ENCODE measurements at regions not wholly inside any gene's neighbourhood (a gene's known extent, or its start where the extent isn't known, plus 50 kb on each side); places are given as distances from the start of the nearest gene placed in this dataset.

DNA sequence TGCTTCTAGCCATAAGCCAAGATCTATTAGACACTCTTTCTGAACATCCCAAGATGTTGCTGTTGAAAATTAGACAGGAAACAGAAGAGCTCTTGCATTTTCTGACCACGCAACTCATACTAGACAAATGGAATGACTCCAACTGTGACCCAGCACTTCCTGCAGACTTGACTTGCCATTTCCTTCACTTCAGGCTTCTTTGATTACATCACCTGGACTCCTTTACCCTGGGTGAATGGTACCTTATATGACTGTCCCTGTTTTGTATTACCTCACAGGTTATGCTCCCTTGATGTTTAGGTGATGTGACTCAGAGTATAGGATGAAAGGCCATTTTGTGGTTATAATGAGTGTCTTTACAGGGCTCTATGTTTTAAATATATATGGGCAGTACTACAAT, 236.1 kb downstream of the BMP2 start:
- Histone ChIP-seq H3K36me3 (ENCODE audit: insufficient read depth, low read length) (no peaks in the 10 kb centered on the region), H3K9ac (ENCODE audit: low read depth, low read length) (no peak overlapping the region), H3K4me1 (ENCODE audit: insufficient read depth, low read length) (no peaks in the 10 kb centered on the region), H3K9me3 (ENCODE audit: control insufficient read depth, insufficient read depth, low read length) (no peaks in the 10 kb centered on the region)

DNA sequence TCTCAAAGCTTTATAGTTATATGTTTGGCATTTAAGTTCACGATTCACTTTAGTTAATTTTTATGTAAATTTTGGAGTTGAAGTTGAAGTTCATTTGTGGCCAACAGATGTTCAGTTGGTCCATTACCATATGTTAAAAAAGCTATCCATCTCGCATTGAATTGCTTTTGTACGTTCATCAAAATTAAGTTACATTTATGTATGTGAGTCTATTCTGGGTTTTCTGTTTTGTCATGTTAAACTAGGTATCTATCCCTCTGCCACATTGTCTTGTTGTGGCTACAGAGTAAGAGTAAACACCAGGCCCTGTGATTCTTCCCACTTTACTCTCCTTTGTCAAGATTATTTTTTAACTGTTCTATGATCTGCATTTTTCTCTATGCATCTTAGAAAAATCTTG, 237.3 kb downstream of the BMP2 start:
- no peaks in the 10 kb centered on the region for H3K4me1 ChIP-seq (ENCODE audit: insufficient read depth, low read length)
- peaks cover 4% of the 10 kb centered on the region; the same call in 1 of the 2 replicates for H3K9me3 ChIP-seq (ENCODE audit: control insufficient read depth, insufficient read depth, low read length)
- no peak overlapping the region for H3K9ac ChIP-seq (ENCODE audit: low read depth, low read length)
- no peaks in the 10 kb centered on the region for H3K36me3 ChIP-seq (ENCODE audit: insufficient read depth, low read length)

GRCh38 chr20:7010527-7010926, 243.0 kb downstream of the BMP2 start:
- H3K36me3 ChIP-seq (ENCODE audit: insufficient read depth, low read length): no peaks in the 10 kb centered on the region
- peaks cover 4% of the 10 kb centered on the region; the same call in 1 of the 2 replicates for H3K9me3 ChIP-seq (ENCODE audit: control insufficient read depth, insufficient read depth, low read length)
- no peak overlapping the region for H3K9ac ChIP-seq (ENCODE audit: low read depth, low read length)
- H3K4me1 ChIP-seq (ENCODE audit: insufficient read depth, low read length): no peaks in the 10 kb centered on the region

DNA sequence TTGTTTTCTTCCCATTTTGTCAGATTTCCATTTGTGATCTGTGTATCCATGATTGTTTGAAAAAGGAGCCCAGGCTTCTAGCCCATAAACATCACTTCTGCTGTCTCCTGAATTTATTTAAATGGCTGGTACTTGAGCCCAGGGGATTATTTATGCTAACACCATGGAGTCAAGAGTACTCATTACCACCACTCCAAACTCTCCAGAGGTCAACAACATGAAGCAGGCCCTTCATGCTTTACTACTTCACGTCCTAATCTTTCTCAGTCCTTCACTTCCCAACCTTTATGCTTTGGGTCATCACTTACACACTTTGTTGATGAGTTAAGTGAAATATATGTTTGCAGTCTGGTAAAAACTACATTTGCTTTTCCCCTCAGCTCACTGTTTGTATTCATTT, 247.8 kb downstream of the BMP2 start:
- Histone ChIP-seq H3K4me1 (ENCODE audit: insufficient read depth, low read length) (no peaks in the 10 kb centered on the region), H3K36me3 (ENCODE audit: insufficient read depth, low read length) (no peaks in the 10 kb centered on the region), H3K9me3 (ENCODE audit: control insufficient read depth, insufficient read depth, low read length) (no peaks in the 10 kb centered on the region), H3K9ac (ENCODE audit: low read depth, low read length) (no peak overlapping the region)

DNA sequence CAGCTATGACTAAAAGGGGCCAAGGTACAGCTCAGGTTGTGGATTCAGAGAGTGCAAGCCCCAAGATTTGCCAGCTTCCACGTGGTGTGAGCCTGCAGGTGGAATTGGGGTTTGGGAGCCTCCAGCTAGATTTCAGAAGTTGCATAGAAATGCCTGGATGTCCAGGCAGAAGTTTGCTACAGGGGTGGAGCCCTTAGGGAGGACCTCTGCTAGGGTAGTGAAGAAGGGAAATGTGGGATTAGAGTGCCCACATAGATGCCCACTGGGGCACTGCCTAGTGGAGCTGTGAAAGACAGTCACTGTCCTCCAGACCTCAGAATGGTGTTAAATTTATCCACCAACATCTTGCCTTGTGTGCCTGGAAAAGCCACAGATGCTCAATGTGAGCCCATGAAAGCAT, 255.1 kb downstream of the BMP2 start:
- no peak overlapping the region for H3K9ac ChIP-seq (ENCODE audit: low read depth, low read length)
- H3K9me3 ChIP-seq (ENCODE audit: control insufficient read depth, insufficient read depth, low read length): no peaks in the 10 kb centered on the region
- H3K36me3 ChIP-seq (ENCODE audit: insufficient read depth, low read length): no peaks in the 10 kb centered on the region
- H3K4me1 ChIP-seq (ENCODE audit: insufficient read depth, low read length): no peaks in the 10 kb centered on the region

DNA sequence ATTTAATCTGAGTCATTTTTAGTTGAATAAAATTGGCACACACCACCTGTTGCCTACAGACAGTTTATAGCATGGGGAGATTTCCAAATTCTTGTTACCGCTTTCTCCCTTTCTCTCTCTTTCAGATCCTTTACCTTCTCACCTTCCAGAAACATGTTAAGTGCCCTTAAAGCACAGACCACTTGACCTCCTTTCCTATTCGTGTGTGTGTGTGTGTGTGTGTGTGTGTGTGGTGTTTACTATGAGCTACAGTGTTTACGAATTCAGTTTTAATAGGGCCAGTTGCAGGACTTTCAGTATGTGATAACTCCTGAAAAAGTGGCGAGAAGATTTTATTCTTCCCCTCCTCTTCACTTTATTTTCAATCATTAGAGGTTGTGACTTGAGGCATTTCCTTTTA, 258.1 kb downstream of the BMP2 start:
- no peaks in the 10 kb centered on the region for H3K36me3 ChIP-seq (ENCODE audit: insufficient read depth, low read length)
- no peaks in the 10 kb centered on the region for H3K4me1 ChIP-seq (ENCODE audit: insufficient read depth, low read length)
- no peaks in the 10 kb centered on the region for H3K9me3 ChIP-seq (ENCODE audit: control insufficient read depth, insufficient read depth, low read length)
- H3K9ac ChIP-seq (ENCODE audit: low read depth, low read length): no peak overlapping the region

- no peak overlapping the region for H3K9ac ChIP-seq (ENCODE audit: low read depth, low read length)
- no peaks in the 10 kb centered on the region for H3K9me3 ChIP-seq (ENCODE audit: control insufficient read depth, insufficient read depth, low read length)
- H3K4me1 ChIP-seq (ENCODE audit: insufficient read depth, low read length): no peaks in the 10 kb centered on the region
- no peaks in the 10 kb centered on the region for H3K36me3 ChIP-seq (ENCODE audit: insufficient read depth, low read length)
Measured at GRCh38 chr20:7029019-7029418, 261.5 kb downstream of the BMP2 start.

- Histone ChIP-seq H3K36me3 (ENCODE audit: insufficient read depth, low read length) (no peaks in the 10 kb centered on the region), H3K9ac (ENCODE audit: low read depth, low read length) (no peak overlapping the region), H3K9me3 (ENCODE audit: control insufficient read depth, insufficient read depth, low read length) (no peaks in the 10 kb centered on the region), H3K4me1 (ENCODE audit: insufficient read depth, low read length) (no peaks in the 10 kb centered on the region)
Measured at GRCh38 chr20:7031222-7031621, 263.7 kb downstream of the BMP2 start.

- no peaks in the 10 kb centered on the region for H3K36me3 ChIP-seq (ENCODE audit: insufficient read depth, low read length)
- no peaks in the 10 kb centered on the region for H3K4me1 ChIP-seq (ENCODE audit: insufficient read depth, low read length)
- H3K9me3 ChIP-seq (ENCODE audit: control insufficient read depth, insufficient read depth, low read length): no peaks in the 10 kb centered on the region
- H3K9ac ChIP-seq (ENCODE audit: low read depth, low read length): no peak overlapping the region
Measured at GRCh38 chr20:7038029-7038428, 270.5 kb downstream of the BMP2 start.

DNA sequence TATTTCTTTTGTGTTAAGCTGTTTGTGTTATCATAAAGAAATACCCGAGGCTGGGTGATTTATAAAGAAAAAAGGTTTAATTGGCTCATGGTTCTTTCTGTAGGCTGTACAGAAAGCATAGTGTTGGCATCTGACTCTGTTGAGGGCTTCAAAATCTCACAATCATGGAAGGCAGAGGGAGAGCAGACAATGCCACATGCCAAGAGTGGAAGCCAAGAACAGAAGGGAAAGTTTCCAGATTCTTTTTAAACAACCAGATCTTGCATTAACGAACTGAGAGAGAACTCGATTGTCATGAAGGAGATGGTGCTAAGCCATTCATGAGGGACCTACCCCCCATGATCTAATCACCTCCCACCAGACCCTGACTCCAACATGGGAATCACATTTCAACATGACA, 290.1 kb downstream of the BMP2 start:
- no peak overlapping the region for H3K9ac ChIP-seq (ENCODE audit: low read depth, low read length)
- no peaks in the 10 kb centered on the region for H3K9me3 ChIP-seq (ENCODE audit: control insufficient read depth, insufficient read depth, low read length)
- H3K36me3 ChIP-seq (ENCODE audit: insufficient read depth, low read length): no peaks in the 10 kb centered on the region
- H3K4me1 ChIP-seq (ENCODE audit: insufficient read depth, low read length): no peaks in the 10 kb centered on the region

DNA sequence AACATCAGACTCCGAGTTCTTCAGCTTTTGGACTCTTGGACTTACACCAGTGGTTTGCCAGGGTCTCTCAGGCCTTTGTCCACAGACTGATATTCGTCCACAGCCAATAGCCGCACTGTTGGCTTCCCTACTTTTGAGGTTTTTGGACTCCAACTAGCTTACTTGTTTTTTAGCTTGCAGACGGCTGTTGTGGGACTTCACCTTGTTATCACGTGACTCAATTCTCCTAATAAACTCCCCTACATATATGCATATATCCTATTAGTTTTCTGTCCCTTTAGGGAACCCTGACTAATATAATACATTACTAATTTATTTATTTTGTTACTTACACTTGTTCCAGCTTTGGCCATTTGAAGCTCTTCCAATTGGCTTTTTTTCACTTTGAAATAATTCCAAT, 311.3 kb downstream of the BMP2 start:
- H3K4me1 ChIP-seq (ENCODE audit: insufficient read depth, low read length): no peaks in the 10 kb centered on the region
- no peaks in the 10 kb centered on the region for H3K9me3 ChIP-seq (ENCODE audit: control insufficient read depth, insufficient read depth, low read length)
- no peaks in the 10 kb centered on the region for H3K36me3 ChIP-seq (ENCODE audit: insufficient read depth, low read length)
- no peak overlapping the region for H3K9ac ChIP-seq (ENCODE audit: low read depth, low read length)

- Histone ChIP-seq H3K9me3 (ENCODE audit: control insufficient read depth, insufficient read depth, low read length) (no peaks in the 10 kb centered on the region), H3K4me1 (ENCODE audit: insufficient read depth, low read length) (no peaks in the 10 kb centered on the region), H3K36me3 (ENCODE audit: insufficient read depth, low read length) (no peaks in the 10 kb centered on the region), H3K9ac (ENCODE audit: low read depth, low read length) (no peak overlapping the region)
Measured at GRCh38 chr20:7080472-7080871, 313.0 kb downstream of the BMP2 start.

- Histone ChIP-seq H3K9me3 (ENCODE audit: control insufficient read depth, insufficient read depth, low read length) (no peaks in the 10 kb centered on the region), H3K4me1 (ENCODE audit: insufficient read depth, low read length) (no peaks in the 10 kb centered on the region), H3K36me3 (ENCODE audit: insufficient read depth, low read length) (no peaks in the 10 kb centered on the region), H3K9ac (ENCODE audit: low read depth, low read length) (no peak overlapping the region)
Measured at GRCh38 chr20:7085467-7085866, 318.0 kb downstream of the BMP2 start.

GRCh38 chr20:7087803-7088202, 320.3 kb downstream of the BMP2 start:
- no peak overlapping the region for H3K9ac ChIP-seq (ENCODE audit: low read depth, low read length)
- no peaks in the 10 kb centered on the region for H3K36me3 ChIP-seq (ENCODE audit: insufficient read depth, low read length)
- no peaks in the 10 kb centered on the region for H3K9me3 ChIP-seq (ENCODE audit: control insufficient read depth, insufficient read depth, low read length)
- H3K4me1 ChIP-seq (ENCODE audit: insufficient read depth, low read length): no peaks in the 10 kb centered on the region

GRCh38 chr20:7090001-7090400, 322.5 kb downstream of the BMP2 start:
- no peak overlapping the region for H3K9ac ChIP-seq (ENCODE audit: low read depth, low read length)
- no peaks in the 10 kb centered on the region for H3K4me1 ChIP-seq (ENCODE audit: insufficient read depth, low read length)
- no peaks in the 10 kb centered on the region for H3K36me3 ChIP-seq (ENCODE audit: insufficient read depth, low read length)
- H3K9me3 ChIP-seq (ENCODE audit: control insufficient read depth, insufficient read depth, low read length): no peaks in the 10 kb centered on the region

- Histone ChIP-seq H3K4me1 (ENCODE audit: insufficient read depth, low read length) (no peaks in the 10 kb centered on the region), H3K36me3 (ENCODE audit: insufficient read depth, low read length) (no peaks in the 10 kb centered on the region), H3K9ac (ENCODE audit: low read depth, low read length) (no peak overlapping the region), H3K9me3 (ENCODE audit: control insufficient read depth, insufficient read depth, low read length) (no peaks in the 10 kb centered on the region)
Measured at GRCh38 chr20:7090811-7091210, 323.3 kb downstream of the BMP2 start.
